ENCODE measurements at regions not wholly inside any gene's neighbourhood (a gene's known extent, or its start where the extent isn't known, plus 50 kb on each side); places are given as distances from the start of the nearest gene placed in this dataset.
"Not testable (repeated sequence)": the region's sequence is repeated elsewhere in the genome, so short reads cannot be mapped to it uniquely, and the experiment has no call there.

DNA sequence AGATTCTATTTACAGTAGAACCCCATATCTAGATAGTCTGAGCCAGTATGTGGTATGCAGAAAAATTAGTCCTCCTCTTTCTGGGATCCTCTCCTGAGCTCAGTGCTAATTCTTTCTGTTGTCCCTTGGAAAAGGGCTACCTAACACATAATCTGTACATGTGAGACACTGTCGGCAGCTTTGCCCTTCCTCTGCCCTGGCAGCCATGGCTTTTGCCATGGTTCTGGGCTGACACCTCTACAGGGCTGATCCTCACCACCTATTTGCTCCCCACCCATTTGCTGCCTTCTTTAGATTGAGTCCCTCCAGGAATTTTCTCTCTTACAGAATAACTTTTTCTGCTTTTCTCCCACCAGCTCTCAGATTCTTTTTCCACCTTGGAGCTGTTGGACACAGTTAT lies 64.7 kb upstream of the MAP9 start:
- DNase-seq (ENCODE audit: unreplicated experiment) = no peak
- no TSS peak for BruUV-seq (replicated peaks)
- intact Hi-C loops (cut with micrococcal nuclease) = no loop called here
- POLR2A ChIA-PET = interaction anchor here (1.6 kb wide), 1 partner anchor 512 kb away, joined by 5 read pairs; the partner anchor contains the start of gene CTSO
- H3K36me3 Mint-ChIP-seq (ENCODE audit: insufficient read depth, unreplicated experiment) = peaks cover 6% of the 10 kb centered on the region
- no peak overlapping the region for H3K4me3 Mint-ChIP-seq (ENCODE audit: unreplicated experiment)
- H3K27ac Mint-ChIP-seq (ENCODE audit: low read depth, unreplicated experiment) = no peak overlapping the region
- CTCF ChIA-PET = interaction anchor here (0.7 to 5.6 kb wide), 11 partner anchors 11 to 346 kb away, joined by 3 to 43 read pairs (median 4); partner anchors contain the start of gene GUCY1B1
- TF ChIP-seq, protein P1, sequence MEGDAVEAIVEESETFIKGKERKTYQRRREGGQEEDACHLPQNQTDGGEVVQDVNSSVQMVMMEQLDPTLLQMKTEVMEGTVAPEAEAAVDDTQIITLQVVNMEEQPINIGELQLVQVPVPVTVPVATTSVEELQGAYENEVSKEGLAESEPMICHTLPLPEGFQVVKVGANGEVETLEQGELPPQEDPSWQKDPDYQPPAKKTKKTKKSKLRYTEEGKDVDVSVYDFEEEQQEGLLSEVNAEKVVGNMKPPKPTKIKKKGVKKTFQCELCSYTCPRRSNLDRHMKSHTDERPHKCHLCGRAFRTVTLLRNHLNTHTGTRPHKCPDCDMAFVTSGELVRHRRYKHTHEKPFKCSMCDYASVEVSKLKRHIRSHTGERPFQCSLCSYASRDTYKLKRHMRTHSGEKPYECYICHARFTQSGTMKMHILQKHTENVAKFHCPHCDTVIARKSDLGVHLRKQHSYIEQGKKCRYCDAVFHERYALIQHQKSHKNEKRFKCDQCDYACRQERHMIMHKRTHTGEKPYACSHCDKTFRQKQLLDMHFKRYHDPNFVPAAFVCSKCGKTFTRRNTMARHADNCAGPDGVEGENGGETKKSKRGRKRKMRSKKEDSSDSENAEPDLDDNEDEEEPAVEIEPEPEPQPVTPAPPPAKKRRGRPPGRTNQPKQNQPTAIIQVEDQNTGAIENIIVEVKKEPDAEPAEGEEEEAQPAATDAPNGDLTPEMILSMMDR (IDR thresholded peaks at IDR 0.05; ENCODE audit: unreplicated experiment) = no peak
- no peaks in the 10 kb centered on the region for H3K27me3 Mint-ChIP-seq (ENCODE audit: insufficient read depth, unreplicated experiment)
- H3K9me3 Mint-ChIP-seq (ENCODE audit: unreplicated experiment) = no peaks in the 10 kb centered on the region
- peaks cover 13% of the 10 kb centered on the region for H3K4me1 Mint-ChIP-seq (ENCODE audit: insufficient read depth, unreplicated experiment)

DNA sequence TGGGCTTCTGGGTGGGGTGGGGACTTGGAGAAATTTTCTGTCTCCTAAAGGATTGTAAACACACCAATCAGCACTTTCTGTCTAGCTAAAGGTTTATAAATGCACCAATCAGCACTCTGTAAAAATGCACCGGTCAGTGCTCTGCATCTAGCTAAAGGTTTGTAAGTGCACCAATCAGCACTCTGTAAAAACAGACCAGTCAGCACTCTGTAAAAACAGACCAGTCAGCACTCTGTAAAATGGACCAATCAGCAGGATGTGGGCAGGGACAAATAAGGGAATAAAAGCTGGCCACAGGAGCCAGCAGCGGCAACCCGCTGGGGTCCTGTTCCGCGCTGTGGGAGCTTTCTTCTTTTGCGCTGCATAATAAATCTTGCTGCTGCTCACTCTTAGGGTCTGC lies 63.0 kb upstream of the MAP9 start:
- CTCF ChIA-PET = interaction anchor here (0.6 to 5.6 kb wide), 5 partner anchors 9 to 348 kb away, joined by 3 to 43 read pairs (median 9); no protein-coding TSS in a partner anchor
- intact Hi-C loops (cut with micrococcal nuclease); H3K9me3 Mint-ChIP-seq (ENCODE audit: unreplicated experiment); DNase-seq (ENCODE audit: unreplicated experiment); H3K36me3 Mint-ChIP-seq (ENCODE audit: insufficient read depth, unreplicated experiment); H3K4me3 Mint-ChIP-seq (ENCODE audit: unreplicated experiment); BruUV-seq (replicated peaks); H3K27me3 Mint-ChIP-seq (ENCODE audit: insufficient read depth, unreplicated experiment); POLR2A ChIA-PET; H3K27ac Mint-ChIP-seq (ENCODE audit: low read depth, unreplicated experiment): not testable (repeated sequence)
- peaks cover 13% of the 10 kb centered on the region for H3K4me1 Mint-ChIP-seq (ENCODE audit: insufficient read depth, unreplicated experiment)

DNA sequence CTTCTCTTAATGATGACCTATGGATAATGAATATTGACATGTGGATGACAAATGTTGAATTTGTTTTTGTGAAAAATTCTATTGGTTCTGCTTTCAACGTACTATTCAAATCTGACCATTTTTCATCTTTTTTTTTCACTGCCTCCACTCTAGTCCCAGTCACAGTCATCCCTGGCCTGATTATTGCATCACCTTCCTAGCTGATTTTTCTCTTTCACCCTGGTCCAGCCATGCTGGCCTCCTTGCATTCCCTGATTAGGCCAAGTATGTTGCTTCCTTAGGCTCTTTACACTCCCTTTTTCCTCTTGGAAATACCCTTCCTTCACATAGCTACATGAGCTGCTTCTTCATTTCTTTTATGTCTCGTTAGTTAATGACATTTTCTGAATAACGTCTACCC lies 58.1 kb upstream of the MAP9 start:
- BruUV-seq (replicated peaks) = no TSS peak
- no peak overlapping the region for H3K27ac Mint-ChIP-seq (ENCODE audit: low read depth, unreplicated experiment)
- intact Hi-C loops (cut with micrococcal nuclease) = no loop called here
- H3K4me3 Mint-ChIP-seq (ENCODE audit: unreplicated experiment) = no peak overlapping the region
- H3K9me3 Mint-ChIP-seq (ENCODE audit: unreplicated experiment) = no peaks in the 10 kb centered on the region
- DNase-seq (ENCODE audit: unreplicated experiment) = no peak
- H3K4me1 Mint-ChIP-seq (ENCODE audit: insufficient read depth, unreplicated experiment) = peaks cover 6% of the 10 kb centered on the region
- TF ChIP-seq, protein P1 (IDR thresholded peaks at IDR 0.05; ENCODE audit: unreplicated experiment) = no peak
- POLR2A ChIA-PET = no interaction called here
- H3K27me3 Mint-ChIP-seq (ENCODE audit: insufficient read depth, unreplicated experiment) = no peaks in the 10 kb centered on the region
- H3K36me3 Mint-ChIP-seq (ENCODE audit: insufficient read depth, unreplicated experiment) = no peaks in the 10 kb centered on the region
- CTCF ChIA-PET = interaction anchor here (1.1 to 1.9 kb wide), 2 partner anchors 352 to 519 kb away, joined by 3 to 8 read pairs; partner anchors contain the start of gene CTSO

DNA sequence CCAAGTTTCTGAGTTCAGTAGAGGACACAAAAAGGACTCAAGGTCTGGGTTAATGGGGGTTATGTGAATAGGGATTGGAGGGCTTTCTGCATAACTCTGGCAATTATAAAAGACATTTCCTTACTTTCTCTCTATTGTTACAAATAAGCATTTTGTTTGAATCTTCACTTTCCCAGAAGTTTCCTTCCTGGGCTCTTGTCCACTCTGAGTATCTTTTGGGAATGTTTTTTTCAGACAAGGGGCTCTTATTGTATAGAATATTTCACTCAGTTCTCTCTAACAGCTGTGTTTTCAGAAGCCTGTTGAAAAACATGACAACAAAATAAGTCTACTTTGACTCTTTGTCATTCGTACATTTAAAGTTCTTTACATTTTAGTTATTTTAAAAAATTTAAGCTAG lies 57.6 kb upstream of the MAP9 start:
- CTCF ChIA-PET = interaction anchor here (1.1 to 1.9 kb wide), 2 partner anchors 353 to 519 kb away, joined by 3 to 8 read pairs; partner anchors contain the start of gene CTSO

More for the DNA sequence above, 57.6 kb upstream of the MAP9 start:
- POLR2A ChIA-PET = no interaction called here
- Mint-ChIP-seq H3K9me3 (ENCODE audit: unreplicated experiment) (no peaks in the 10 kb centered on the region), H3K36me3 (ENCODE audit: insufficient read depth, unreplicated experiment) (no peaks in the 10 kb centered on the region), H3K4me3 (ENCODE audit: unreplicated experiment) (no peak overlapping the region), H3K4me1 (ENCODE audit: insufficient read depth, unreplicated experiment) (peaks cover 6% of the 10 kb centered on the region), H3K27me3 (ENCODE audit: insufficient read depth, unreplicated experiment) (no peaks in the 10 kb centered on the region), H3K27ac (ENCODE audit: low read depth, unreplicated experiment) (no peak overlapping the region)
- DNase-seq (ENCODE audit: unreplicated experiment) = no peak
- intact Hi-C loops (cut with micrococcal nuclease) = no loop called here
- no TSS peak for BruUV-seq (replicated peaks)
- TF ChIP-seq, protein P1 (IDR thresholded peaks at IDR 0.05; ENCODE audit: unreplicated experiment) = no peak

Data from MCF 10A (cell line).